BJ (cell line): ENCODE measurements at regions not wholly inside any gene's neighbourhood (a gene's known extent, or its start where the extent isn't known, plus 50 kb on each side); places are given as distances from the start of the nearest gene placed in this dataset.

ENCODE experiments used
- CTCF ChIA-PET: fragments of 350-600 bp; formaldehyde crosslinking; extraction: SDS; loops from one replicate; lab custom pipeline; 2021; ENCODE audit warnings: antibody characterized with exemption, inconsistent platforms; lab: Yijun Ruan, JAX
- POLR2A ChIA-PET: fragments of 300-600 bp; sonication (Branson Sonifier 250); formaldehyde crosslinking; extraction: SDS; loops from one replicate; lab custom pipeline; 2021; ENCODE audit warnings: antibody characterized with exemption; lab: Charles Lee
- DNase-seq: peaks from one replicate; pipeline ENCODE4 v3.0.0-alpha.2; 2011; ENCODE audit warnings: low read depth
- H3K27me3 ChIP-seq: 2 replicates; pipeline ENCODE4 v1.6.0; 2011; ENCODE audit warnings: low read length; ENCODE audit not compliant: control insufficient read depth, insufficient read depth
- H3K36me3 ChIP-seq: 2 replicates; pipeline ENCODE4 v1.5.1; 2011; ENCODE audit warnings: low read length; ENCODE audit not compliant: control insufficient read depth, insufficient read depth
- H3K4me3 ChIP-seq: 2 replicates; pipeline ENCODE4 v1.5.1; 2011; ENCODE audit warnings: low read depth, mild to moderate bottlenecking, control low read depth, low read length
- TF ChIP-seq, protein P1 (sequence below): IDR thresholded peaks from 2 replicates; pipeline ENCODE4 v1.5.1; 2011; ENCODE audit warnings: low read depth, mild to moderate bottlenecking, control low read depth, inconsistent platforms, low read length, moderate library complexity; ENCODE audit not compliant: insufficient read depth

DNA sequence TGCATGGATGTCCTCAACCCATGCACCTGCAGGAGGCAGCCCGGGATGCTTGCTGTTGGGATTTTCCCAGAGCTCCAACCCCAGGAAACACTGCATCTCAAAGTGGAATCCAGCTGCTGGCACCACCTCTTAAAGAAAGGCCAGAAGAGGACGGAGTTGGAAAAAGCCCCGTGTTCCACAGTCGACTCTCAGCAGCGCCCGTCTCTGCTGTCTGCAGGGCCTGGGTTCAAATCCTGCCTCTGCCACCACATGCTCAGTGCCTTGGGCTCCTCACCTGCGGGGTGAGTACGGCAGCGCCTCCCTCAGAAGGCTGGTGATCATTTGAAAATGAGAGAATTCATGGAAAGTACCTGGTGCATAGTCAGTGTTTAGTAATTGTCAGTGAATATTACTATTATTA lies 65.6 kb upstream of the ZNF716 start:
- ChIA-PET POLR2A (no interaction called here), CTCF (no interaction called here)
- Histone ChIP-seq H3K27me3 (no peaks in the 10 kb centered on the region), H3K4me3 (no peak overlapping the region), H3K36me3 (no peaks in the 10 kb centered on the region)
- no peak for DNase-seq
- TF ChIP-seq, protein P1, sequence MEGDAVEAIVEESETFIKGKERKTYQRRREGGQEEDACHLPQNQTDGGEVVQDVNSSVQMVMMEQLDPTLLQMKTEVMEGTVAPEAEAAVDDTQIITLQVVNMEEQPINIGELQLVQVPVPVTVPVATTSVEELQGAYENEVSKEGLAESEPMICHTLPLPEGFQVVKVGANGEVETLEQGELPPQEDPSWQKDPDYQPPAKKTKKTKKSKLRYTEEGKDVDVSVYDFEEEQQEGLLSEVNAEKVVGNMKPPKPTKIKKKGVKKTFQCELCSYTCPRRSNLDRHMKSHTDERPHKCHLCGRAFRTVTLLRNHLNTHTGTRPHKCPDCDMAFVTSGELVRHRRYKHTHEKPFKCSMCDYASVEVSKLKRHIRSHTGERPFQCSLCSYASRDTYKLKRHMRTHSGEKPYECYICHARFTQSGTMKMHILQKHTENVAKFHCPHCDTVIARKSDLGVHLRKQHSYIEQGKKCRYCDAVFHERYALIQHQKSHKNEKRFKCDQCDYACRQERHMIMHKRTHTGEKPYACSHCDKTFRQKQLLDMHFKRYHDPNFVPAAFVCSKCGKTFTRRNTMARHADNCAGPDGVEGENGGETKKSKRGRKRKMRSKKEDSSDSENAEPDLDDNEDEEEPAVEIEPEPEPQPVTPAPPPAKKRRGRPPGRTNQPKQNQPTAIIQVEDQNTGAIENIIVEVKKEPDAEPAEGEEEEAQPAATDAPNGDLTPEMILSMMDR, result no peak

DNA sequence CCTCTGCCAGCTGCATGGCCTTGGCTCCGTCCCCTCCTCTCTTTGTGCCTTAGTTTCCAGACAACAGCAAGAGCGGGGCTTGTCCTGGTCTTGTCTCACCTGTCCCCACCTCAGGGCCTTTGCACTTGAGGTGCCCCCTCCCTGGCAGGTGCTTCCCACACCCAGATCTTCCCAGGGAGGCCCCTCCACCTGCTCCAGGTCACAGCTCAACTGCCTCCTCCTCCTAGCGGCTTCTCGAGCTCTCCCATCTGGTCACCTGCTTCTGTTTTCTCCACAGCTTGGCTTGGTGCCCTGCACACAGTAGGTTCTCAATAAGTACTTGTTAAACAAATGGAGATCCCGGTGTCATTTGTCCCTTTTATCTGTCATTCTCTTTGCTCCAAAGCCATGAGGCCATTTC lies 64.3 kb upstream of the ZNF716 start:
- ChIA-PET POLR2A (no interaction called here), CTCF (no interaction called here)
- no peaks in the 10 kb centered on the region for H3K27me3 ChIP-seq

DNA sequence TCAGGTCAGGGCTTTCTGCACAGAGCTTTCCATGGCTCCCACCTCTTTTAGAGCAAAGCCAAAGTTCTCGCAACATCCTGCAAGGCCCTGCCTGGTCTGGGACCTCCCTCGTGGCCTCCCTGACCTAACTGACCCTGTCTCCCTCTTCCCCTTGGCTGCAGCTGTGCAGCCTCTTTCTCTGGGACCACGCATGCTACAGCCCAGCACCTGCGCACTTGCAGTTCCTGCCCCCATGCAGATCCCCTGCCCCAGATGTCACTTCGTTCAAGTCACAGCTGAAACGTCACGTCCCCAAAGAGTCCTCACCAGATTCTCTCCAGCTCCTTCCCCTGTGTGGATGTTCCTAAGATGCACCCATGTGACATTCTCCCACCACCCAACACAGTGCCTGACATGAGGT lies 61.2 kb upstream of the ZNF716 start:
- Histone ChIP-seq H3K4me3 (no peak overlapping the region), H3K27me3 (no peaks in the 10 kb centered on the region), H3K36me3 (no peaks in the 10 kb centered on the region)
- CTCF ChIA-PET, result no interaction called here
- TF ChIP-seq, protein P1, result no peak
- no peak for DNase-seq
- POLR2A ChIA-PET, result no interaction called here

More for the DNA sequence above, 64.3 kb upstream of the ZNF716 start:
- no peak for DNase-seq
- Histone ChIP-seq H3K36me3 (no peaks in the 10 kb centered on the region), H3K4me3 (no peak overlapping the region)
- TF ChIP-seq, protein P1, result no peak

DNA sequence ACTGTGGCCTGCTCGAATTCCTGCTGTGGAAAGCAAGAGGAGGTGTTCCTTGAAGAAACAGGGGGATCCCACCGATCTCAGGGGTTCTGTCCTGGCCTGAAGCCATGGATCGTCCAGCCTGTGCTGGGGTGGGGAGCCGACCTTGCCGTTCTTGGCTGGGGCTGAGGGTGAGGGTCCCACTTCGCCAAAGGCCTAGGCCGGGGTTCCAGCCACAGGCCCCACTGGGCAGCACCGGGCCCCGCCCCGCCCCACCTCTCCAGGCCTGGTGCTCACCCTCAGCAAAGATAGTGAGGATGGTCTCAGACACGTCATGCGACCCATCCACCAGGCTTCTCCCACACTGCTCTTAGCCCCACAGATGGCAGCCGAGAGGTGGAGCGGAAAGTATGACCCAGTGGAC lies 51.4 kb upstream of the ZNF716 start:
- H3K4me3 ChIP-seq, result no peak overlapping the region
- TF ChIP-seq, protein P1, result no peak
- POLR2A ChIA-PET, result no interaction called here
- H3K27me3 ChIP-seq, result no peaks in the 10 kb centered on the region
- CTCF ChIA-PET, result no interaction called here
- no peak for DNase-seq
- H3K36me3 ChIP-seq, result no peaks in the 10 kb centered on the region

DNA sequence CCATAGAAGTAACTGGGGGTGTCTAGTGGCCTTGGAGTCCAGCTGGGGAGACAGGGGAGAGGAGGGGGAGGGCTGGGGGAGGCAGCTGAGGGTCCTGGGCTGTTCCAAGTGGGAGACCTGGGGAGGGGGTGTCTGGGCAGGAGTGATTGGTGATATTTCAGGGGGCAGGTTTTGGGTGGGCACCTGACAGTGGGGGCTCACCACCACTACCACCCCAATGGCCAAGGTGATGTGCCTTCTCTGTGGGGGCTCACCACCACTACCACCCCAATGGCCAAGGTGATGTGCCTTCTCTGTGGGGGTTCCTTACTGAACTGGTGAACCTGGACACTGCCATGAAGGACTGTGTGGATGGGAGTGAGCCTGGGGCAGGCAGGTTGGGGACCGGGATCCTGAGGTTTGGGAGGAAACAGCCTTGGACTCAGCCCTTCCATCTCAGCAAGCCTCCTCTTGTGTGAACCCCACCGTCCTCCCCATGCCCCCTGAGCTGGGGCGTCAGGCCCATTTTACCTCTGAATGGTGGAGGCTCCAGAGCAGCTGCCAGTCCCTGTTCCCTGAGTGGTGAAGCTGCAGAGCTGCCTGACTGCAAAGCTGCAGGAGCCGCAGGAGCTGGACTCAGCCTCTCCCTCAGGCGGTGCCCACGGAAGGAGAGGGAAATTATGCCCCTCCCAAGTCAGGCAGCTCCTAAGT lies 50.6 kb upstream of the ZNF716 start:
- TF ChIP-seq, protein P1, result no peak
- Histone ChIP-seq H3K4me3 (no peak overlapping the region), H3K27me3 (no peaks in the 10 kb centered on the region), H3K36me3 (no peaks in the 10 kb centered on the region)
- DNase-seq, result no peak
- ChIA-PET POLR2A (no interaction called here), CTCF (no interaction called here)
